Endothelial cell of umbilical vein (primary cell): ENCODE measurements at regions not wholly inside any gene's neighbourhood (a gene's known extent, or its start where the extent isn't known, plus 50 kb on each side); places are given as distances from the start of the nearest gene placed in this dataset.

ENCODE experiments used
- CTCF ChIP-seq, 2 donors: IDR thresholded peaks; 1 replicate in 1 of 2; 2 replicates in 1 of 2; pipeline ENCODE4 v1.5.1; 2011; ENCODE audit warnings: low read length in 2 of 2, mild to moderate bottlenecking in 2 of 2, moderate library complexity in 2 of 2, control low read depth in 1 of 2, inconsistent platforms in 1 of 2, low read depth in 1 of 2; ENCODE audit not compliant: insufficient read depth in 1 of 2; ENCODE audit errors: extremely low read depth in 1 of 2
- EZH2 ChIP-seq: IDR thresholded peaks from 2 replicates; pipeline ENCODE4 v1.6.1; 2012; ENCODE audit warnings: borderline replicate concordance, low read depth, mild to moderate bottlenecking, moderate library complexity, low read length, inconsistent platforms; ENCODE audit not compliant: severe bottlenecking
- FOS ChIP-seq: IDR thresholded peaks from 2 replicates; pipeline ENCODE4 v1.6.1; 2011; ENCODE audit warnings: mild to moderate bottlenecking, low read length, moderate library complexity, borderline replicate concordance; ENCODE audit not compliant: insufficient read depth
- GATA2 ChIP-seq: IDR thresholded peaks from 2 replicates; pipeline ENCODE4 v1.7.0; 2011; ENCODE audit warnings: low read depth, mild to moderate bottlenecking, moderate library complexity, mixed read lengths, low read length; ENCODE audit not compliant: insufficient read length, insufficient read depth
- JUN ChIP-seq: IDR thresholded peaks from 2 replicates; pipeline ENCODE4 v1.6.1; 2011; ENCODE audit warnings: borderline replicate concordance, low read depth; ENCODE audit not compliant: insufficient read length, insufficient read depth
- MAX ChIP-seq: IDR thresholded peaks from 2 replicates; pipeline ENCODE4 v1.6.1; 2011; ENCODE audit not compliant: insufficient read depth, insufficient read length
- MYC ChIP-seq: IDR thresholded peaks from one replicate; pipeline ENCODE4 v1.6.1; 2011; ENCODE audit warnings: mild to moderate bottlenecking, low read depth, low read length
- POLR2A ChIP-seq: IDR thresholded peaks from 2 replicates; pipeline ENCODE4 v1.6.1; 2012; ENCODE audit warnings: low read depth, mild to moderate bottlenecking, control low read depth, low read length
- POLR2AphosphoS5 ChIP-seq: IDR thresholded peaks from 2 replicates; pipeline ENCODE4 v1.6.1; 2012; ENCODE audit warnings: low read depth, mild to moderate bottlenecking, control low read depth, low read length, moderate library complexity; ENCODE audit not compliant: insufficient read depth

- TF ChIP-seq EZH2, result no peak
- TF ChIP-seq POLR2A, result no peak
- no peak for TF ChIP-seq POLR2AphosphoS5
- TF ChIP-seq MYC, result no peak
- no peak for TF ChIP-seq MAX
- no peak for TF ChIP-seq JUN
- no peak for TF ChIP-seq CTCF (IDR thresholded peaks at IDR 0.05; ENCODE audit: extremely low read depth in 1 of 2, insufficient read depth in 1 of 2, low read depth in 1 of 2, low read length in 2 of 2)
- TF ChIP-seq FOS, result no peak
- TF ChIP-seq GATA2, result no peak
Measured at GRCh38 chr2:34050413-34050812, 451.3 kb upstream of the FAM98A start.
